ENCODE measurements at regions not wholly inside any gene's neighbourhood (a gene's known extent, or its start where the extent isn't known, plus 50 kb on each side); places are given as distances from the start of the nearest gene placed in this dataset.

- H3K9me3 ChIP-seq (ENCODE audit: control insufficient read depth, low read depth, low read length) = no peaks in the 10 kb centered on the region
- no peaks in the 10 kb centered on the region for H3K4me1 ChIP-seq (ENCODE audit: insufficient read depth, low read length)
- H2BK20ac ChIP-seq (ENCODE audit: low read depth, low read length, poor library complexity, severe bottlenecking) = no peak overlapping the region
- H2BK12ac ChIP-seq (ENCODE audit: insufficient read length, low read depth, low read length) = no peak overlapping the region
- no peak overlapping the region for H3T11ph ChIP-seq (ENCODE audit: low read length)
- no peaks in the 10 kb centered on the region for H3K79me2 ChIP-seq (ENCODE audit: insufficient read depth, low read length)
- no peak for TF ChIP-seq CTCF (conservative IDR thresholded peaks at IDR 0.05)
- H3K79me1 ChIP-seq (ENCODE audit: insufficient read depth, low read depth, low read length, poor library complexity, severe bottlenecking) = no peaks in the 10 kb centered on the region
- H3K27me3 Mint-ChIP-seq (ENCODE audit: low read depth) = no peaks in the 10 kb centered on the region; the same call in 1 of the 2 replicates
- no peak overlapping the region for H3K14ac ChIP-seq (ENCODE audit: insufficient read depth, low read length)
- H3K4ac ChIP-seq (ENCODE audit: low read depth, low read length) = no peak overlapping the region
- no peak overlapping the region for H2BK120ac ChIP-seq (ENCODE audit: low read depth, low read length, poor library complexity, severe bottlenecking)
- no peak overlapping the region for H3K23ac ChIP-seq (ENCODE audit: insufficient read length, low read depth, low read length)
- H3K36me3 Mint-ChIP-seq (ENCODE audit: insufficient read depth in 1 of 3, low read depth in 3 of 3) = no peaks in the 10 kb centered on the region
- H3K18ac ChIP-seq (ENCODE audit: insufficient read length, low read depth, low read length) = no peak overlapping the region
- peaks cover 6 to 7% of the 10 kb centered on the region in 2 experiments; a peak in 3 of 4 replicates for H3K4me1 Mint-ChIP-seq
- no peak overlapping the region for H3K56ac ChIP-seq (ENCODE audit: insufficient read length, low read depth, low read length)
- H2BK5ac ChIP-seq (ENCODE audit: insufficient read length, low read length) = no peak overlapping the region
- no peak for DNase-seq
- no peaks in the 10 kb centered on the region for H3K27me3 ChIP-seq (ENCODE audit: insufficient read depth, low read length)
- H2AFZ ChIP-seq (ENCODE audit: low read length) = no peak overlapping the region
- H3K27ac ChIP-seq (ENCODE audit: insufficient read length, low read depth, low read length) = no peak overlapping the region
- H3K27ac Mint-ChIP-seq = no peak overlapping the region
- no peak overlapping the region for H2AK5ac ChIP-seq (ENCODE audit: insufficient read length, low read length)
- H3K9ac ChIP-seq (ENCODE audit: extremely low read depth, insufficient read length, low read length) = no peak overlapping the region
- no peak overlapping the region for H4K91ac ChIP-seq (ENCODE audit: insufficient read length, low read depth, low read length)
- H2BK15ac ChIP-seq (ENCODE audit: low read depth, low read length) = no peak overlapping the region
- no peaks in the 10 kb centered on the region for H3K23me2 ChIP-seq (ENCODE audit: insufficient read length, low read depth, low read length, poor library complexity, severe bottlenecking)
- WGBS (ENCODE audit: extremely low coverage, insufficient read length, low lambda C conversion rate) = no CpG with 5 or more reads among the region's 3 CpGs
- no peak overlapping the region for H3K4me3 Mint-ChIP-seq
- no peak overlapping the region for H4K5ac ChIP-seq (ENCODE audit: insufficient read length, low read depth, low read length)
- H3K9me3 Mint-ChIP-seq = no peaks in the 10 kb centered on the region
- no peaks in the 10 kb centered on the region for H4K20me1 ChIP-seq (ENCODE audit: control insufficient read depth, insufficient read depth, insufficient read length)
- no peak overlapping the region for H4K8ac ChIP-seq (replicated peaks; ENCODE audit: insufficient read length, low read depth, low read length)
- no peak overlapping the region for H3K4me2 ChIP-seq (ENCODE audit: insufficient read depth, insufficient read length, low read length)
Measured at GRCh38 chr7:19293431-19293830, 148.2 kb upstream of the FERD3L start.
